ENCODE measurements at regions not wholly inside any gene's neighbourhood (a gene's known extent, or its start where the extent isn't known, plus 50 kb on each side); places are given as distances from the start of the nearest gene placed in this dataset.

GRCh38 chr7:131173145-131173890 lies 154.4 kb upstream of the MKLN1 start:
- DNase-seq (ENCODE audit: low read depth, low spot score): no peak

GRCh38 chr7:131174391-131174790 lies 153.3 kb upstream of the MKLN1 start:
- no peak for DNase-seq (ENCODE audit: low read depth, low spot score)

- no peak for DNase-seq (ENCODE audit: low read depth, low spot score)
These were observed 152.8 kb upstream of the MKLN1 start for GRCh38 chr7:131174855-131175254.

GRCh38 chr7:131182446-131183058 lies 145.1 kb upstream of the MKLN1 start:
- no peak for DNase-seq (ENCODE audit: low read depth, low spot score)

- DNase-seq (ENCODE audit: low read depth, low spot score): no peak
These were observed 144.6 kb upstream of the MKLN1 start for GRCh38 chr7:131183072-131183471.

DNA sequence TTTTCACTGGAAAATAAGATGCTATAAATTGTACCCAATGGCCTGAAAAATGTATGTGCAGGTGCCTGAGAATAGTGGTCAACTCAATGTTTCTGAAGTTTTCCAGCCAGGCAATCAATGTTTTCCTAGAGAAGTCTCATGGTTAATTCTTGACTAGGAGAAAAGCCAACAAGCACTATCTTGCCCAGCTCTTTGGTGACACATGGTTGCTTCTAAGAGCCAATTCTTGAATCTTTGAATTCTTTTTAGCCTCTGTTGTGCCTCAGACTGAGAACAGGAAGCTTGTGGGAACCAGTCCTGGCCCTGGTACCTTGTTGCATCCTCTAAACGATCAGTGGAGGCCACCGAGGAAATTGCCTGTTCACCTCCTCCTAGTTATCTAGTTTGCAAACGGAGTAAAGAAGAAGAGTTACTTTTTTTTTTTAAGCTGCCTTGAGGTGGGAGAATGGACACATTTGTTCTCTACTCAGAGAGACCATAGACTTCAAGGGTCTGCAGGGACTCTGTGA lies 144.0 kb upstream of the MKLN1 start:
- no peak for DNase-seq (ENCODE audit: low read depth, low spot score)

DNA sequence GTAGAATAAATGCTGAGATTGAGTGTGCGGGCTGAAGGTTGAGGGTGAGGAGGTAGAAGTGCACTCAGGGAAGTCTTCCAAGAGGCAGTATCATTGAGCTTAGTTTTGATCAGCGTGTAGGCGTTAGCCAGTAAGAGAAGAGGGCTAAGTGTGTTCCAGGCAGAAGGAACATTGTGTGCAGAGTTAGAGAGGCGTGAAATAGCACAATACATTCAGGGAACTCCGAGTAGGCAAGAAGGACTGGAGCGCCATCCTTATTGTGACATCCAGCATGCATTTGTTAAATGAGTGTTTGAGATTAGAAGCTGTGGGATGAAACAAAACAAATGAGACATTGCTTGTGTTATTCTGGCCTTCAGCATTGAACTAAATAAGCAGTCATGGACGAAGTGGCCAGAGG lies 140.9 kb upstream of the MKLN1 start:
- DNase-seq (ENCODE audit: low read depth, low spot score): no peak

GRCh38 chr7:131188367-131189339 lies 139.0 kb upstream of the MKLN1 start:
- no peak for DNase-seq (ENCODE audit: low read depth, low spot score)

DNA sequence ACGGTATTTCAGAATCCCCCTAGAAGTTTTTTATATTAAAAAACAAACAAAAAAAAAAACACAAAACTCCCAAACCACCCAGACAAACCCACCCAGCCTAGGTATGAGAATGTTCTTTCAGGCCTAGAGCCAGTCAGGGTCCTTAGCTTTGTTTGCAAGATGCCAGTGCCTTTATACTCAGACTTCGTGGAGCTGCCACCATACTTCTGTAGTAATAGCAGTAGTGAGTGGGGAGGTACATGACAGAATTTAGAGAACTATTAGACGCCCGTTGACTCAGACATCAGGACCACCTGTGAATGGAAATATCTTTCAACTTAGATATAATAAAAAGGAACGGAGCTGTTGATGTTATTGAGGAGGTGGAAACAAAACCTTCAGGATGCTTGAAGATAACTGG lies 138.2 kb upstream of the MKLN1 start:
- DNase-seq (ENCODE audit: low read depth, low spot score): no peak

DNA sequence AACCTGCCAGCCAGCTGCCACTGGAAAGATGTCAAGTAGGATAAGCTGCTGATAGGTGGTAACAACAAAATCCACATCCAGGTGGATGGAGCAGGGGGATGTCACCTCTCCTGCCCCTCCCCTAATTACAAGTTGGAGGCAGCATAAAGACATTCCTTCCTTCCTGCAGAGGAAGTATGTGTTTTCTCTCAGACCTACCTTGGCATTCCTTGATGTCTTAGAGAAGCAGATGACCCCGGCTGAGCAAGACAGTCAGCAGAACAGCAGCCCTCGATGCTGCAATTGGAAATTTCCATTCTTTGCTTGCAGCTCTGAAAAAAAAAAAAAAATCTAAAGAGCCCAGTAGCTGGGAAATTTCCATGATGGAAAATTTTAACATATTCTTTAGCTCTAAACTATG lies 137.5 kb upstream of the MKLN1 start:
- DNase-seq (ENCODE audit: low read depth, low spot score): peak; percentile 59

DNA sequence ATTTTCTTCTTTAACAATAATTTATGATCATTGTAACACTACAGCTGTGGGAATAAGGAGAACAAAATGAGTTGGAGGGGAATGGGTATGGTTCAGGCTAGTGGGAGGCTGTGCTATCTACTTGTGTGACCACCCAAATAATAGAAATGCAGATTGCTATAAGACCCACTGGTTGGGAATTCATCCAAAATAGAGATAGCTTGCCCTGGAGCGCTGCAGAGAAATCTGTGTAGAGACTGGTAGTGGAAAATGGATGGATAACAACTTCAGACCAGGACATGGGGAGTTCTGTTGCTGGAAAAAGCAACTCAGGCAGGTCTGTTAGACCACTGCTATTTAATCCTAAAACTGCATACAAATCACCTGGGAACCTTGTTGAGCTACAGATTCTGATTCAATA lies 137.1 kb upstream of the MKLN1 start:
- no peak for DNase-seq (ENCODE audit: low read depth, low spot score)

DNA sequence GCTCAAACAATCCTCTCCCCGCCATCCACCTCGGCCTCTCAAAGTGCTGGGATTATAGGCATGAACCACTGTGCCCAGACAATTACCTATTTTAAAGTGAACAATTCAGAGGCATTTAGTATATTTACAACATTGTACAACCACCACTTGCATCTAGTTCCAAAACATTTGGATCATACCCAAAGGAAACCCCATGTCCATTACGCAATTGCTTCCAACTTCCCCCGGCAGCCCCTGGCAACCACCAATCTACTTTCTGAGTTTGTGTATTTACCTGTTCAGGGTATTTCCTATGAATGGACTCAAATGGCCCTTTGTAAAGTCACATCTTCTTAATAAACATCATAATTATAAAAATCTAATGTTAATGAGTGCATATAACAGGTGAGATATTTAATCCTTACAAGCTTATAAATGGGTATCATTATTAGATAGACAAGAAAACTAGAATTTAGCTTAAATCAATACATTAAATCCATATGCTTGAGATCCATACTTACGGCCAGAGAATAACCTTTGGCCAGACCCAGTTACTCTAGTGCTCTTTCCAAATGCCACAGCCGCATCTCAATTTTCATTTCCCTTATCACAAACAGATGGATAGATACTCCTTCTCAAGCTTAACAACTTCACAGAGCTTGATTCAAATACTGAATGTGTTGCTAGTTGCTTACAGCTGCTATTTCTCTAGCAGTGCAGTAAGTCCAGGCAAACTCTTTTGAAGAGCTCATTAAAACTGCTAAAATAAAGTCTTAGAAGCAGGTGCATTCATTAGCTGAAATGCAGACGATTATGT lies 133.4 kb upstream of the MKLN1 start:
- DNase-seq (ENCODE audit: low read depth, low spot score): no peak

DNA sequence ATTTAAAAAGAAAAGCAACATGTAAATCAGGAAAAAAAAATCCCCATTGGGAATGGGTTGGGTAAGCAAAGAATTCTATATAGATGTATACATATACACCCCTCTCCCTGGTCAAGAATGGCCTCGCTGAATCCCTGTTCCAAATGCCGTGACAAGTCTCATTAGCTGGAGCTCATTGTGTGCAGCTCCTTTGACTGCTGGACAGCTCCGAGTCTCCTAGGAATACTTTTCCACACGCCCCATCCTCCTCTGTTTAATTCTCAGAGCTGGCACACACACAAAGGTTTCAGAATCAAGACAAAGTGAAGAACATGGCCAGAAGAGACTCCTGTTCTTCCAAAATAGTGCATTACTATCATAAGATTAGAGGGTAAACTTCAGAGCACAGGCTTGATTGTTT lies 130.9 kb upstream of the MKLN1 start:
- peak; percentile 24 for DNase-seq (ENCODE audit: low read depth, low spot score)

GRCh38 chr7:131197920-131198615 lies 129.6 kb upstream of the MKLN1 start:
- DNase-seq (ENCODE audit: low read depth, low spot score): no peak

DNA sequence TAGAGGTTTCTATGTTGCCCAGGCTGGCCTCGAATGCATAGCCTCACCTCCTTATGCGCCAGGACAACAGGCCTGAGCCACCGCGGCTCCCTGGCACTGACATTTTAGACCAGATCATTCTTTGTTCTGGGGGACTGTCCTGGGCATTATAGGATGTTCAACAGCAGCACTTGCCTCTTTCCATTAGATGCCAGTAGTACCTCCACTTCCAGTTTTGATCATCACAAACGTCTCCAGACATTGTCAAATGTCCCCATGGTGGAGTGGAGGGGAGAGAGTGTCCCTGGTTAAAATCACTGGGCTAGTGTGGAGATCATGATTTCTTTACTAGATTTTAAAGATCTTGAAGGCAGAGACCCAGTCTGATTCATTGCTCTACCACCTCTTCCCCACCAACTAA lies 125.2 kb upstream of the MKLN1 start:
- DNase-seq (ENCODE audit: low read depth, low spot score): no peak

GRCh38 chr7:131203291-131203976 lies 124.2 kb upstream of the MKLN1 start:
- DNase-seq (ENCODE audit: low read depth, low spot score): no peak

- DNase-seq (ENCODE audit: low read depth, low spot score): no peak
These were observed 118.9 kb upstream of the MKLN1 start for GRCh38 chr7:131208777-131209176.

- DNase-seq (ENCODE audit: low read depth, low spot score): no peak
These were observed 117.1 kb upstream of the MKLN1 start for GRCh38 chr7:131210618-131211017.

- no peak for DNase-seq (ENCODE audit: low read depth, low spot score)
These were observed 116.2 kb upstream of the MKLN1 start for GRCh38 chr7:131211500-131211899.

DNA sequence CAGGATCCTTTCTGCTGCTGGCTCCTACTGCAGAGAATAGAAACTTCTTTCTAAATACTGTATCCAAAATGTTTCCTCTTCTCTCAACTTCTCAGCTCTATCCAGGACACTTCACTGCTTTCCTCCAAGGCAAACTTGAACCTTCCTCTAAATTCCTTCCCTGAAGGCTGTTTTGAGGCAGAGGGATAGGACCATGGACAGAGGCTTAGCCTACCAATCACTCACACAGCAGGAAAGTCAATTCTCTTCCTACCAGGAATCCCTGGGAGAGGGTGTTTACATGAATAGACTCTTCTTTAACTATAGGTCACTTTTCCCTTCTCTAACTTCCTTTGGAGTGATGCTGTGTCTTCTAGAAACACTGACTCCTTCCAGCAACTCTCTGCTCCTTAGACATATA lies 115.6 kb upstream of the MKLN1 start:
- DNase-seq (ENCODE audit: low read depth, low spot score): peak; percentile 38

Measured in ELF-1 (cell line).